RWPE2 (cell line): ENCODE measurements at regions not wholly inside any gene's neighbourhood (a gene's known extent, or its start where the extent isn't known, plus 50 kb on each side); places are given as distances from the start of the nearest gene placed in this dataset.

Experiments
- ATAC-seq: fragments of 200-7000 bp; cut with Tn5 transposase; 3 replicates; pipeline ENCODE4 v1.9.1; 2021; ENCODE audit warnings: low read depth
- DNase-seq: peaks from one replicate; pipeline ENCODE4 v3.0.0-alpha.2; 2020; ENCODE audit warnings: low spot score
- H3K27ac ChIP-seq: fragments of 450-650 bp; 2 replicates; pipeline ENCODE4 v1.5.1; 2017; ENCODE audit warnings: mild to moderate bottlenecking; ENCODE audit not compliant: poor library complexity, severe bottlenecking
- H3K27me3 ChIP-seq: fragments of 250-450 bp; sonication (Bioruptor Pico); 2 replicates; pipeline ENCODE4 v1.5.1; 2021; ENCODE audit warnings: mild to moderate bottlenecking, moderate library complexity; ENCODE audit not compliant: insufficient read depth, poor library complexity, severe bottlenecking
- H3K36me3 ChIP-seq: fragments of 250-450 bp; sonication (Bioruptor Pico); 2 replicates; pipeline ENCODE4 v1.5.1; 2020; ENCODE audit warnings: low read depth, mild to moderate bottlenecking, moderate library complexity
- H3K4me1 ChIP-seq: fragments of 250-450 bp; sonication (Bioruptor Pico); 2 replicates; pipeline ENCODE4 v1.5.1; 2021; ENCODE audit warnings: mild to moderate bottlenecking, moderate library complexity; ENCODE audit not compliant: insufficient read depth, poor library complexity, severe bottlenecking
- H3K4me3 ChIP-seq: fragments of 250-450 bp; sonication (Bioruptor Pico); 2 replicates; pipeline ENCODE4 v1.5.1; 2021; ENCODE audit warnings: mild to moderate bottlenecking, moderate library complexity; ENCODE audit not compliant: severe bottlenecking
- H3K9me3 ChIP-seq: fragments of 250-450 bp; sonication (Bioruptor Pico); 2 replicates; pipeline ENCODE4 v1.5.1; 2021; ENCODE audit warnings: mild to moderate bottlenecking, moderate library complexity; ENCODE audit not compliant: severe bottlenecking
- CTCF ChIP-seq: fragments of 450-650 bp; IDR thresholded peaks from one replicate; pipeline ENCODE4 v1.5.1; 2017; ENCODE audit warnings: mild to moderate bottlenecking, moderate library complexity; ENCODE audit not compliant: poor library complexity, severe bottlenecking

DNA sequence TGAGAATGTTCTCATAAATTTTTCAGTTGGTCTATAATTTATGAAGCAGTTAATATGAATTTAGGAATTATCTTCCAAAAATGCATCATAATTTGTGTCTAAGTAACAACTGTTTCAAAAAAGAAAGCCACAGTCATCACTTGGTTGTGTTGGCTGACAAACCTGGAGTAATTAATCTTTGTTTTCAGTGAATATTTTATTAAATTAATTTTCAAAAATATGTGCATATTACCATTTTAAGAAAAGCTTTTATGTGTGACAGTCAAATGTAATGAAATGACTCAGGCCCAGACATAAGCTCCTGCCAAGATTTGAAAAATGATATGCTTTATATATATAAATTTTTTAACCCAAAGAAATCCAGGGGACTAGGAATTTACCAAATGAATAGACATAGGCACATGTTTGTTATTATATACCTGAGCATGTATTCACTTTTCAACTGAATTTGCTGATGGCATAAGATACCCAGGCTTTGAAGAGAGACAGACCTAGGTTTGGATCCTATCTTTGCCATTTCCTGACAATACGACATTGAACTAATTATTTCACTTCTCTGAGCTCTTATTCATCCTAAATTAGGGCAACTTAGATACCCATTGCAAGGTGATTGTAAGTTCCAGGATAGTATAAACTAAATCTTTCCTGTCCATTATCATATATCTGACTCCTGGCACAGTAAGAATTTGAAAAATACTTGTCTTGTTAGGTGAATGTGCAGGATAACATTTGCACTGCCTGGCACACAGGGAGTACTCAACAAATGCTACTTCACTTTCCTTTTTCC, 729.5 kb upstream of the ADGRL2 start:
- no peak overlapping the region for H3K27ac ChIP-seq
- H3K27me3 ChIP-seq: no peaks in the 10 kb centered on the region
- DNase-seq: no peak
- H3K9me3 ChIP-seq: no peaks in the 10 kb centered on the region
- H3K4me3 ChIP-seq: no peak overlapping the region
- no peaks in the 10 kb centered on the region for H3K36me3 ChIP-seq
- H3K4me1 ChIP-seq: peaks cover 3% of the 10 kb centered on the region
- TF ChIP-seq CTCF: no peak
- no peak for ATAC-seq

DNA sequence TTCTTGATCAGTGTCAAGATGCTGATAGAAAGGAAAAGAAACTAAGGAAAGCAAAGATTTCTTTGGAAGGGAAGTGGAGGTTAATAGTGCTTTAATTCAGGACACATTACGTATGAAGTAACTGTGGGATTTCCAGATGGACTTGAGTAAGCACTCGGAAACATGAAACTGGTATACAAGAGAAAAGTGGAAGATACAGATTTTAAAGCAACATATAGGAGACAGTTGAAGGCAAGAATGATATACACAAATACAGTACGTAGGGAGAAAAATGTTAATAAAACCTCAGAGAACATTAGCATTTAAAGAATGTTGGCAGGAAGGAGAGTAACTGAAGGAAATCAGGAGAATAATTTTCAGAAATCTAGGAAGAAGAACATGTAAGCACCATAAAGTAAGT, 730.9 kb upstream of the ADGRL2 start:
- no peak for TF ChIP-seq CTCF
- DNase-seq: no peak
- Histone ChIP-seq H3K4me3 (no peak overlapping the region), H3K4me1 (peaks cover 3% of the 10 kb centered on the region), H3K9me3 (no peaks in the 10 kb centered on the region), H3K27me3 (no peaks in the 10 kb centered on the region), H3K36me3 (no peaks in the 10 kb centered on the region), H3K27ac (no peak overlapping the region)
- ATAC-seq: no peak

- H3K36me3 ChIP-seq: no peaks in the 10 kb centered on the region
- H3K4me1 ChIP-seq: peaks cover 3% of the 10 kb centered on the region
- H3K27ac ChIP-seq: no peak overlapping the region
- no peak for DNase-seq
- no peak for TF ChIP-seq CTCF
- no peak for ATAC-seq
- no peaks in the 10 kb centered on the region for H3K27me3 ChIP-seq
- no peak overlapping the region for H3K4me3 ChIP-seq
- no peaks in the 10 kb centered on the region for H3K9me3 ChIP-seq
Observed at GRCh38 chr1:81068726-81069125, 732.0 kb upstream of the ADGRL2 start.

- ATAC-seq (no peak), DNase-seq (no peak)
- H3K27me3 ChIP-seq: peaks cover 2% of the 10 kb centered on the region
- H3K4me1 ChIP-seq: no peaks in the 10 kb centered on the region
- no peak overlapping the region for H3K27ac ChIP-seq
- H3K36me3 ChIP-seq: no peaks in the 10 kb centered on the region
- no peak for TF ChIP-seq CTCF
- H3K4me3 ChIP-seq: no peak overlapping the region
- no peaks in the 10 kb centered on the region for H3K9me3 ChIP-seq
Observed at GRCh38 chr1:81053826-81054225, 746.9 kb upstream of the ADGRL2 start.

DNA sequence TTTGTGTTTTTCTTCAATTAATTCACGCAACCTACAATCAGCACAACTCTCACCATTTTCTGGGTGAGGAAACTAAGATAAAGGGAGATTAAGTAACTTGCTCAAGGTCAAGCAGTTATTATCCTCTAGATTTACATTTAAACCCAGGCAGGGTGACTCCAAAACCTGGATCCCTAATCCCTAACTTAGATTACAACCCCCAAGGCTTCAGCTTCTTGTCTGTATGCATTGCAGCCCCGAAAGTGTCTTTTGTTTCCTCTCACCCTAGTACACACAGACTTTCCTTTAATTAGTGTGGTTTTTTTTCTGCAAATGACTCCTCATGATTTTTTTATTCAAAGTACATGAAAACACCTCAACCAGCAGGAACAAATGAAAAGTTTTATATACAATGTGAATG, 748.6 kb upstream of the ADGRL2 start:
- H3K4me3 ChIP-seq: no peak overlapping the region
- no peak for DNase-seq
- no peak for ATAC-seq

More for the DNA sequence above, 748.6 kb upstream of the ADGRL2 start:
- no peak overlapping the region for H3K27ac ChIP-seq
- no peaks in the 10 kb centered on the region for H3K4me1 ChIP-seq
- H3K27me3 ChIP-seq: peaks cover 2% of the 10 kb centered on the region
- no peak for TF ChIP-seq CTCF
- H3K9me3 ChIP-seq: no peaks in the 10 kb centered on the region
- H3K36me3 ChIP-seq: no peaks in the 10 kb centered on the region
